ENCODE measurements at regions not wholly inside any gene's neighbourhood (a gene's known extent, or its start where the extent isn't known, plus 50 kb on each side); places are given as distances from the start of the nearest gene placed in this dataset.

- TF ChIP-seq CTCF (IDR thresholded peaks at IDR 0.05), result no peak
- no peak for TF ChIP-seq POLR2A (IDR thresholded peaks at IDR 0.05)
Observed at GRCh38 chr14:22095860-22096513, 422.4 kb upstream of the OR4E1 start.
